BJ (cell line): ENCODE measurements at regions not wholly inside any gene's neighbourhood (a gene's known extent, or its start where the extent isn't known, plus 50 kb on each side); places are given as distances from the start of the nearest gene placed in this dataset.

Experiments used
- CTCF ChIA-PET: fragments of 350-600 bp; formaldehyde crosslinking; extraction: SDS; loops from one replicate; lab custom pipeline; 2021; ENCODE audit warnings: antibody characterized with exemption, inconsistent platforms; lab: Yijun Ruan, JAX
- POLR2A ChIA-PET: fragments of 300-600 bp; sonication (Branson Sonifier 250); formaldehyde crosslinking; extraction: SDS; loops from one replicate; lab custom pipeline; 2021; ENCODE audit warnings: antibody characterized with exemption; lab: Charles Lee
- DNase-seq: peaks from one replicate; pipeline ENCODE4 v3.0.0-alpha.2; 2011; ENCODE audit warnings: low read depth
- H3K27me3 ChIP-seq: 2 replicates; pipeline ENCODE4 v1.6.0; 2011; ENCODE audit warnings: low read length; ENCODE audit not compliant: control insufficient read depth, insufficient read depth
- H3K36me3 ChIP-seq: 2 replicates; pipeline ENCODE4 v1.5.1; 2011; ENCODE audit warnings: low read length; ENCODE audit not compliant: control insufficient read depth, insufficient read depth
- H3K4me3 ChIP-seq: 2 replicates; pipeline ENCODE4 v1.5.1; 2011; ENCODE audit warnings: low read depth, mild to moderate bottlenecking, control low read depth, low read length
- CTCF ChIP-seq: IDR thresholded peaks from 2 replicates; pipeline ENCODE4 v1.5.1; 2011; ENCODE audit warnings: low read depth, mild to moderate bottlenecking, control low read depth, inconsistent platforms, low read length, moderate library complexity; ENCODE audit not compliant: insufficient read depth

GRCh38 chr1:83098131-83098530 is 900.8 kb downstream of the TTLL7 start:
- no peak overlapping the region for H3K4me3 ChIP-seq
- CTCF ChIA-PET: no interaction called here
- H3K27me3 ChIP-seq: no peaks in the 10 kb centered on the region
- TF ChIP-seq CTCF: no peak
- POLR2A ChIA-PET: no interaction called here
- peak; percentile 81 for DNase-seq
- H3K36me3 ChIP-seq: no peaks in the 10 kb centered on the region

- CTCF ChIA-PET: no interaction called here
- no peaks in the 10 kb centered on the region for H3K36me3 ChIP-seq
These were observed 901.2 kb downstream of the TTLL7 start for GRCh38 chr1:83097715-83098114.

GRCh38 chr1:83095570-83095969 is 903.4 kb downstream of the TTLL7 start:
- Histone ChIP-seq H3K4me3 (no peak overlapping the region), H3K27me3 (no peaks in the 10 kb centered on the region), H3K36me3 (no peaks in the 10 kb centered on the region)
- POLR2A ChIA-PET: no interaction called here
- TF ChIP-seq CTCF: no peak
- DNase-seq: no peak
- CTCF ChIA-PET: no interaction called here

More at GRCh38 chr1:83097715-83098114, 901.2 kb downstream of the TTLL7 start:
- no peak for TF ChIP-seq CTCF
- Histone ChIP-seq H3K4me3 (no peak overlapping the region), H3K27me3 (no peaks in the 10 kb centered on the region)
- DNase-seq: no peak
- POLR2A ChIA-PET: no interaction called here

- no peaks in the 10 kb centered on the region for H3K36me3 ChIP-seq
- DNase-seq: no peak
- CTCF ChIA-PET: no interaction called here
- POLR2A ChIA-PET: no interaction called here
- no peak for TF ChIP-seq CTCF
- H3K27me3 ChIP-seq: no peaks in the 10 kb centered on the region
- no peak overlapping the region for H3K4me3 ChIP-seq
These were observed 908.7 kb downstream of the TTLL7 start for GRCh38 chr1:83090195-83090594.

DNA sequence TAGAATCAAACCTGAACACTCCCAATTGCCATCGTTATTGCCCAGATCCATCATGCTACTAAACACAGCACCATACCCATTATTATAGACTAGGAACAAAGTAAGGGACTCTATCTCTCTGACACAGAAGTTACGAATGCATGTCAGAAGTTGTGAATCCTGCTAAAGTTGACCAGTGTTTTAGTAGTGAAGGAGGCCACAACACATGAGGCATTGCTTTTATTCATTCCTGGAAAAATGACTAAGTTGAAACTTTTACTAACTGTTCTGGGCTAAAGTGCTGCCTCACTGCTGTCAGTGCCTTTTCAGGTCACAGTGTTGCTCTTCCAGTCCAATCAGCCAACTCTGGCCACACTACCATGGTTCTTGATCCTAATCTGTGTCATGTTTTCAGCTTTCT is 911.1 kb downstream of the TTLL7 start:
- no peak for TF ChIP-seq CTCF
- H3K4me3 ChIP-seq: no peak overlapping the region
- POLR2A ChIA-PET: no interaction called here
- no peaks in the 10 kb centered on the region for H3K36me3 ChIP-seq
- CTCF ChIA-PET: no interaction called here
- no peaks in the 10 kb centered on the region for H3K27me3 ChIP-seq
- DNase-seq: no peak
